Fibroblast of the aortic adventitia (primary cell): ENCODE measurements at regions not wholly inside any gene's neighbourhood (a gene's known extent, or its start where the extent isn't known, plus 50 kb on each side); places are given as distances from the start of the nearest gene placed in this dataset.
"Not testable (repeated sequence)": the region's sequence is repeated elsewhere in the genome, so short reads cannot be mapped to it uniquely, and the experiment has no call there.

Experiments used
- DNase-seq: peaks from one replicate; pipeline ENCODE4 v3.0.0-alpha.2; 2010; ENCODE audit warnings: low read depth
- H3K4me3 ChIP-seq: 2 replicates; pipeline ENCODE4 v1.5.1; 2011; ENCODE audit warnings: low read depth, mild to moderate bottlenecking, control low read depth, low read length, moderate library complexity
- TF ChIP-seq, protein P1 (sequence below): IDR thresholded peaks from 2 replicates; pipeline ENCODE4 v1.5.1; 2011; ENCODE audit warnings: mild to moderate bottlenecking, low read length, control low read depth, inconsistent platforms; ENCODE audit not compliant: insufficient read depth

DNA sequence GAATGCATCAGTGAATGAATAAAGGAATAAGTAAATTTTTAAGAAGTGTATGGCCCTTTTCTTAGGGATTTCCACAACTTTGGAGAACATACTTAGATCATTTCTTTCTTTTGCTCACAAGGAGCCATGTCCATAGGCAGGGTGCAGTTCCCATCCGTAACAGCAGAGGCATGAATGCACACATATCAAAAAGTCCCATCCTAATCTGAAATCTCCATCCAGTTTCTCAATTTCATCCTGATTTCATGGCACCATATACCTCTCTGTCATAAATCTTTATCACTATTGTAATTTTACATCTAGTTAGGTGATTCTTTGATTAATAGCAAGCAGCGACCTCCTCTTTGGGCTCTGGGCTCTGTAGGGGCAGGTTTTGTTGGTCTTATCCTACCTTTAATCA is 359.2 kb downstream of the RRAGC start:
- TF ChIP-seq, protein P1, sequence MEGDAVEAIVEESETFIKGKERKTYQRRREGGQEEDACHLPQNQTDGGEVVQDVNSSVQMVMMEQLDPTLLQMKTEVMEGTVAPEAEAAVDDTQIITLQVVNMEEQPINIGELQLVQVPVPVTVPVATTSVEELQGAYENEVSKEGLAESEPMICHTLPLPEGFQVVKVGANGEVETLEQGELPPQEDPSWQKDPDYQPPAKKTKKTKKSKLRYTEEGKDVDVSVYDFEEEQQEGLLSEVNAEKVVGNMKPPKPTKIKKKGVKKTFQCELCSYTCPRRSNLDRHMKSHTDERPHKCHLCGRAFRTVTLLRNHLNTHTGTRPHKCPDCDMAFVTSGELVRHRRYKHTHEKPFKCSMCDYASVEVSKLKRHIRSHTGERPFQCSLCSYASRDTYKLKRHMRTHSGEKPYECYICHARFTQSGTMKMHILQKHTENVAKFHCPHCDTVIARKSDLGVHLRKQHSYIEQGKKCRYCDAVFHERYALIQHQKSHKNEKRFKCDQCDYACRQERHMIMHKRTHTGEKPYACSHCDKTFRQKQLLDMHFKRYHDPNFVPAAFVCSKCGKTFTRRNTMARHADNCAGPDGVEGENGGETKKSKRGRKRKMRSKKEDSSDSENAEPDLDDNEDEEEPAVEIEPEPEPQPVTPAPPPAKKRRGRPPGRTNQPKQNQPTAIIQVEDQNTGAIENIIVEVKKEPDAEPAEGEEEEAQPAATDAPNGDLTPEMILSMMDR, result peak; percentile 45
- no peak overlapping the region for H3K4me3 ChIP-seq
- DNase-seq, result peak; percentile 1

DNA sequence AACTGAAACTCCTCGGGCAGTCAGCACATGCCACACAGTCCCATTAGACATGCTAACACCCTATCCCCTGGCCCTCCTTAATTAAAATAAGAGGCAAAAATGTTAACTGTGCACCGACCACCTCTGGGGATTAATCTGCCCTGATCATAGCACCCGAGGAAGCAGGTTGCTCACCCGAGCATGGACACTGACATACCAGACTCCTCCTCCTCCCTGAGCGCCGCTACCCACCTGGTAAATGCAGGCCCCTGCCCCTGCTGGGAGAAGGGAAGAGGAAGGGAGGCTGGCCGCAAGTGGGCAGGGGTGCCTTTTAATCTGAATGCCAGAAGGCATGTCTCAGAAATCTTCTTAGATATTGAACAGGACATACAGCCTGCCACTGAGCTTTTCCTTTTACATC is 360.9 kb downstream of the RRAGC start:
- no peak overlapping the region for H3K4me3 ChIP-seq
- no peak for DNase-seq
- TF ChIP-seq, protein P1, result no peak

DNA sequence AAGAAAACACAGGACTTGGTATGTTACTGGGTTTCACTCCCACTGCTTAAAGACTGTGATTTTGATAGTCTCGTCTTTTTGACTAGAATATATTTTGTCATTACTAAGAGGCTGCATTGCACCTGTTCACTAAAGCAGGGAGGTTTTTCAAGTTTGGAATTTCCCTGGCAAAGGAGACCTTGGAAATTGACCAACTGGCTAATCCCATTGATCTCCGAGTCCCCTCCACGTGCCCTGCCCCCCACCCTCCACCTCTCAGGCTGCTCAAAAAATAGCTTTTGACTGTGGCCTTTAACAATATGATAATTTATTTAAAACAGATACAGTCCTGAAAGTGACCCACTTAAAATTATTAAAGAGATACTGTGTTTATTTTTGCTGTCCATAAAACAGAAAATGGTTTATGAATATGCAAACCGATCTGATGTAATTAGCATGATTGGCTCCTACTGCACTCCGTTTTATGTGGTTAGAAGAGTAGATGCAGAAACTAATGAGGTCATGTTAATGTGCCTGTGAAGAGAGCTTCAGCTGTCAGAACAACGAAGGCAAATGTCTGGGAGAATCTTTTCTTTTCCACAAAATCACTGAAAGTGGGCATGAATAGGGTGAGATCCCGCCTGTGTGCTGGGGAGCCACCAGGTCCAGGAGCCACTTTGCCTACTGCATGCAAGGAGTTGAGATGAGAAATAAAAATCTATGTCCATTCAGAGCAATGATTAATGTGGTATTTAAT is 361.5 kb downstream of the RRAGC start:
- TF ChIP-seq, protein P1, result no peak
- DNase-seq, result no peak
- no peak overlapping the region for H3K4me3 ChIP-seq

DNA sequence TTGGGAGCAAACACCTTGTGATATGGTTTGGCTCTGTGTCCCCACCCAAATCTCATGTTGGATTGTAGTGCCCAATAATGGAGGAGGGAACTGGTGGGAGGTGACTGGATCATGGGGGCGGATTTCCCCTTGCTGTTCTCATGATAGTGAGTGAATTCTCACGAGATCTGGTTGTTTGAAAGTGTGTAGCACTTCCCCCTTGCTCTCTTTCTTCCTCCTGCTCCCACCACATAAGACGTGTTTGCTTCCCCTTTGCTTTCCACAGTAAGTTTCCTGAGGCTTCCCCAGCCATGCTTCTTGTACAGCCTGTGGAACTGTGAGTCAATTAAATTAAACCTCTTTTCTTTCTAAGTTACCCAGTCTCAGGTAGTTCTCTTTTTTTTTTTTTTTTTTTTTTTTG is 366.3 kb downstream of the RRAGC start:
- H3K4me3 ChIP-seq, DNase-seq: not testable (repeated sequence)

DNA sequence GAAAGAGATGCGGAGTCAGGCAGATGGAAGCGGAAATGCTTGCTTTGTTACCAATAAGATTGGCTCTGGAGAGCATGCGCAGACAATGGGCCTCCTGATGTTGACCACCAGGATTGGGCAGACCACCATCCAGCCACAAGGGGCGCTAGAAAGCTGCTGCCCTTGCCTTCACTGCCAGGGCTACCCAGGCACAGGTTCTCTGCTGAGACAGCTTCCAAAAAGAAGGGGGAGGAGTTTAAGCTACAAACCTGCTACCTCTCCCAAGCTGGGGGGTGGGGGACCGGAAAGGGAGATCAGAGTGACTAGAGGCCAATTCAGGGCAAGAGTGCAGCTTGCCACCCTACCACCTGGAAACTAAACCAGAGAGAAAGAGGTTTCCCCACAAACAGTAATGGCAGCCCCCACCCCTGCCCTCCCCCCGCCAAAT is 369.7 kb downstream of the RRAGC start:
- DNase-seq, result no peak
- no peak overlapping the region for H3K4me3 ChIP-seq
- TF ChIP-seq, protein P1, result peak; percentile 35

DNA sequence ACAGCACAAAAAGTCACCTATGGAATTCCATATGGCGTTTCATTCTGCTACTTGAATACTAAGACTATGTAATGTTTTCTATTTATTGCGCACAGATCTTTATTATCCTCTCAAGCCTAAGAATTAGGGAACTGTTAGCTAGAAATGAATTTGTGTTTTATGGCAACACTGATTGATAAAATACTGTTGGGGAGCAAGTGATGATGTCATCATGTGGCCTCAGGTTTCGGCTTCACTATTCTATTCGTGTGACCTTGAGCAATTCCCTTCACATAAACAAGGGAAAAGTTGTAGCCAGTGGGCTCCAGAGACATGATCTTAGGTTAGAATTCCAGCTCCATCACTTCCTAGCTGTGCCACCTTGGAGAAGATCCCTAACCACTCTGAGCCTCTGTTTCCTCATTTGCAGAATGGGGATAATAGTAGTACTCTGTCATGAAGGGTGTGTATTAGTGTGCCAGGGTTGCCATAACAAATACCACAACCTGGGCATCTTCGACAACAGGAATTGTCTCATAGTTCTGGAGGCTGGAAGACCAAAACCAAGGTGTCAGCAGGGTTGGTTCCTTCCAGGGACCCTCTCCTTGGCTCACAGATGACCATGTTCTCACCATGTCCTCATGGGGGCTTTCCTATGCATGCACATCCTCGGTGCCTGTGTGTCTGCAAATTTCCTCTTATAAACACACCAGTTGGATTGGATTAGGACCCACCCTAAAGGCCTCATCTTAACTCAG is 371.2 kb downstream of the RRAGC start:
- DNase-seq, result no peak
- TF ChIP-seq, protein P1, result no peak
- H3K4me3 ChIP-seq, result no peak overlapping the region

DNA sequence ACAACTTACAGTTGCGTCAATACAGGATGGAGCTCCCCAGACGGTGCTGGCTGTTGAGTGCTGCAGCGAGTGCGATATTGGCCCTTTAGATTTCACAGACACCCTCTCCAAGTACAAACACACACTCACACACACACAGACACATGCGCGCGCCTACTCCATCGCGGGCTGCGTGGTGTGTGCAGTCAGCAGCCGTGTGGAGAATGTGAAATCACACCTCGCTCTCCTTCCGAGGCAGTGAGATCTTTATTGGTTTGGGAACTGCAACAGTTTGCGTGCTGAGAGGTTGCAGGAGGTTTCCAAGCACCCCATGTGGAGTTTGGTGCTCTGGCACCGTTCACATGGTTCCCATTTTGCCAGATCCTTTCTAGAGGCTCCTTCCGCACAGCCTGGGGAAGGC is 372.2 kb downstream of the RRAGC start:
- TF ChIP-seq, protein P1, result no peak
- H3K4me3 ChIP-seq, result no peak overlapping the region
- DNase-seq, result no peak
